Mesendoderm (in vitro differentiated cells): ENCODE measurements at regions not wholly inside any gene's neighbourhood (a gene's known extent, or its start where the extent isn't known, plus 50 kb on each side); places are given as distances from the start of the nearest gene placed in this dataset.

Source experiments
- DNase-seq: peaks from one replicate; pipeline ENCODE4 v3.0.0; 2013
- H2AK5ac ChIP-seq: 2 replicates; pipeline ENCODE4 v1.6.1; 2013; ENCODE audit warnings: low read length, inconsistent platforms
- H2BK120ac ChIP-seq: 2 replicates; pipeline ENCODE4 v1.6.1; 2013; ENCODE audit warnings: low read depth, mild to moderate bottlenecking, low read length, moderate library complexity, mixed read lengths
- H2BK15ac ChIP-seq: replicated peaks from 2 replicates; pipeline ENCODE4 v1.6.1; 2013; ENCODE audit warnings: low read depth, mild to moderate bottlenecking, moderate library complexity
- H2BK5ac ChIP-seq: 2 replicates; pipeline ENCODE4 v1.6.1; 2013; ENCODE audit warnings: low read length, inconsistent platforms
- H3K18ac ChIP-seq: 2 replicates; pipeline ENCODE4 v1.6.1; 2013; ENCODE audit warnings: mild to moderate bottlenecking, low read length, mixed read lengths
- H3K23ac ChIP-seq: one replicate; pipeline ENCODE4 v1.6.1; 2013; ENCODE audit warnings: low read length
- H3K27ac ChIP-seq: 2 replicates; pipeline ENCODE4 v1.5.1; 2013; ENCODE audit warnings: low read depth, mild to moderate bottlenecking, inconsistent platforms, low read length, moderate library complexity
- H3K27me3 ChIP-seq: 2 replicates; pipeline ENCODE4 v1.6.1; 2013; ENCODE audit warnings: low read length, control low read depth, mild to moderate bottlenecking, inconsistent platforms; ENCODE audit not compliant: insufficient read depth, poor library complexity
- H3K36me3 ChIP-seq: 2 replicates; pipeline ENCODE4 v1.6.1; 2013; ENCODE audit warnings: low read length, inconsistent platforms; ENCODE audit not compliant: control insufficient read depth, insufficient read depth
- H3K4ac ChIP-seq: one replicate; pipeline ENCODE4 v1.6.1; 2013; ENCODE audit warnings: low read depth, mild to moderate bottlenecking, low read length, moderate library complexity
- H3K4me1 ChIP-seq: 2 replicates; pipeline ENCODE4 v1.6.1; 2013; ENCODE audit warnings: low read depth, low read length, inconsistent platforms; ENCODE audit not compliant: control insufficient read depth
- H3K4me2 ChIP-seq: 2 replicates; pipeline ENCODE4 v1.6.1; 2013; ENCODE audit warnings: low read length
- H3K4me3 ChIP-seq: 2 replicates; pipeline ENCODE4 v1.5.1; 2013; ENCODE audit warnings: mild to moderate bottlenecking, low read length
- H3K56ac ChIP-seq: one replicate; pipeline ENCODE4 v1.6.1; 2013; ENCODE audit warnings: low read length
- H3K79me1 ChIP-seq: 2 replicates; pipeline ENCODE4 v1.6.1; 2013; ENCODE audit warnings: low read length, inconsistent platforms
- H3K79me2 ChIP-seq: 2 replicates; pipeline ENCODE4 v1.6.1; 2013; ENCODE audit warnings: mild to moderate bottlenecking, low read length; ENCODE audit not compliant: control insufficient read depth, insufficient read depth
- H3K9ac ChIP-seq: 2 replicates; pipeline ENCODE4 v1.6.1; 2013; ENCODE audit warnings: low read length, inconsistent platforms
- H4K5ac ChIP-seq: one replicate; pipeline ENCODE4 v1.6.1; 2013; ENCODE audit warnings: low read length
- H4K8ac ChIP-seq: one replicate; pipeline ENCODE4 v1.6.1; 2013; ENCODE audit warnings: low read depth, mild to moderate bottlenecking, control low read depth, low read length, moderate library complexity
- WGBS: extraction: QIAGEN DNeasy Blood & Tissue Kit; methylation state at CpG from one replicate; pipeline ENCODE4 v1.1.7; 2013; ENCODE audit warnings: low lambda C conversion rate, missing lambda C conversion rate; ENCODE audit not compliant: insufficient coverage; ENCODE audit errors: extremely low coverage; 5-methylcytosine and 5-hydroxymethylcytosine counted together

GRCh38 chr9:7368410-7369292 is 430.9 kb downstream of the DMAC1 start:
- H2BK120ac ChIP-seq = no peak overlapping the region
- WGBS = no CpG with 5 or more reads among the region's 6 CpGs
- no peaks in the 10 kb centered on the region for H3K27me3 ChIP-seq
- H3K36me3 ChIP-seq = no peaks in the 10 kb centered on the region
- no peak overlapping the region for H3K9ac ChIP-seq
- no peak overlapping the region for H3K4me2 ChIP-seq
- H3K79me1 ChIP-seq = no peaks in the 10 kb centered on the region
- H3K27ac ChIP-seq = no peak overlapping the region
- H4K5ac ChIP-seq = no peak overlapping the region
- H3K23ac ChIP-seq = no peak overlapping the region
- no peak for DNase-seq
- peaks cover 6% of the 10 kb centered on the region for H3K4me1 ChIP-seq
- no peak overlapping the region for H3K4ac ChIP-seq
- no peak overlapping the region for H2BK5ac ChIP-seq
- H3K18ac ChIP-seq = no peak overlapping the region
- H3K56ac ChIP-seq = no peak overlapping the region
- no peak overlapping the region for H3K4me3 ChIP-seq
- H2BK15ac ChIP-seq = no peak overlapping the region
- no peak overlapping the region for H2AK5ac ChIP-seq
- H3K79me2 ChIP-seq = no peaks in the 10 kb centered on the region
- H4K8ac ChIP-seq = no peak overlapping the region

- Histone ChIP-seq H3K4me3 (no peak overlapping the region), H2BK5ac (no peak overlapping the region), H3K4ac (no peak overlapping the region), H2AK5ac (no peak overlapping the region), H3K4me1 (peaks cover 6% of the 10 kb centered on the region), H2BK15ac (no peak overlapping the region), H3K27me3 (no peaks in the 10 kb centered on the region), H4K8ac (no peak overlapping the region), H3K9ac (no peak overlapping the region), H3K23ac (no peak overlapping the region), H3K18ac (no peak overlapping the region), H3K79me2 (no peaks in the 10 kb centered on the region), H2BK120ac (no peak overlapping the region), H3K56ac (no peak overlapping the region), H3K27ac (no peak overlapping the region), H3K4me2 (no peak overlapping the region), H3K36me3 (no peaks in the 10 kb centered on the region), H4K5ac (no peak overlapping the region), H3K79me1 (no peaks in the 10 kb centered on the region)
- no CpG with 5 or more reads among the region's 1 CpG for WGBS
- DNase-seq = no peak
Observed at GRCh38 chr9:7367726-7368125, 431.9 kb downstream of the DMAC1 start.

- Histone ChIP-seq H3K9ac (no peak overlapping the region), H3K56ac (no peak overlapping the region), H2BK5ac (no peak overlapping the region), H3K4me2 (no peak overlapping the region), H3K36me3 (no peaks in the 10 kb centered on the region), H3K4me3 (no peak overlapping the region), H3K27me3 (no peaks in the 10 kb centered on the region), H3K23ac (no peak overlapping the region), H2BK120ac (no peak overlapping the region), H3K18ac (no peak overlapping the region), H3K79me2 (no peaks in the 10 kb centered on the region), H3K4ac (no peak overlapping the region), H4K8ac (no peak overlapping the region), H2BK15ac (no peak overlapping the region), H4K5ac (no peak overlapping the region), H3K79me1 (no peaks in the 10 kb centered on the region), H3K27ac (no peak overlapping the region), H3K4me1 (peaks cover 6% of the 10 kb centered on the region), H2AK5ac (no peak overlapping the region)
- no peak for DNase-seq
- no CpG with 5 or more reads among the region's 1 CpG for WGBS
Observed at GRCh38 chr9:7366121-7366520, 433.5 kb downstream of the DMAC1 start.

GRCh38 chr9:7363777-7364477 is 435.7 kb downstream of the DMAC1 start:
- Histone ChIP-seq H3K36me3 (no peaks in the 10 kb centered on the region), H3K4me3 (no peak overlapping the region), H3K27ac (no peak overlapping the region), H3K56ac (no peak overlapping the region), H4K5ac (no peak overlapping the region), H3K4ac (no peak overlapping the region), H3K4me2 (no peak overlapping the region), H3K79me2 (no peaks in the 10 kb centered on the region), H3K4me1 (peaks cover 6% of the 10 kb centered on the region), H2BK15ac (no peak overlapping the region), H4K8ac (no peak overlapping the region), H2BK120ac (no peak overlapping the region), H3K79me1 (no peaks in the 10 kb centered on the region), H3K27me3 (no peaks in the 10 kb centered on the region), H3K18ac (no peak overlapping the region), H2AK5ac (no peak overlapping the region), H2BK5ac (no peak overlapping the region), H3K23ac (no peak overlapping the region), H3K9ac (no peak overlapping the region)
- DNase-seq = peak; percentile 86
- WGBS = no CpG with 5 or more reads among the region's 4 CpGs

GRCh38 chr9:7360513-7360912 is 439.1 kb downstream of the DMAC1 start:
- Histone ChIP-seq H3K4me3 (no peak overlapping the region), H3K4me1 (peaks cover 6% of the 10 kb centered on the region), H3K27me3 (no peaks in the 10 kb centered on the region), H2BK5ac (no peak overlapping the region), H3K4me2 (no peak overlapping the region), H2BK15ac (no peak overlapping the region), H3K36me3 (no peaks in the 10 kb centered on the region), H2BK120ac (no peak overlapping the region), H3K27ac (no peak overlapping the region), H3K9ac (no peak overlapping the region), H3K4ac (no peak overlapping the region), H3K79me1 (no peaks in the 10 kb centered on the region), H4K5ac (no peak overlapping the region), H3K56ac (no peak overlapping the region), H3K23ac (no peak overlapping the region), H4K8ac (no peak overlapping the region), H2AK5ac (no peak overlapping the region), H3K79me2 (no peaks in the 10 kb centered on the region), H3K18ac (no peak overlapping the region)
- no CpG with 5 or more reads among the region's 4 CpGs for WGBS
- DNase-seq = peak; percentile 63
